ENCODE measurements at regions not wholly inside any gene's neighbourhood (a gene's known extent, or its start where the extent isn't known, plus 50 kb on each side); places are given as distances from the start of the nearest gene placed in this dataset.

GRCh38 chr3:144650380-144650779 lies 678.8 kb downstream of the DIPK2A start:
- TF ChIP-seq CTCF (IDR thresholded peaks at IDR 0.05; ENCODE audit: low read depth, low read length, poor library complexity, severe bottlenecking) (no peak), EZH2phosphoT487 (IDR thresholded peaks at IDR 0.05; ENCODE audit: borderline replicate concordance, low read length) (no peak)

Data from DOHH2 (cell line).